ENCODE measurements at regions not wholly inside any gene's neighbourhood (a gene's known extent, or its start where the extent isn't known, plus 50 kb on each side); places are given as distances from the start of the nearest gene placed in this dataset.

GRCh38 chr2:66082581-66082980 lies 352.3 kb upstream of the MEIS1 start:
- TF ChIP-seq CTCF (IDR thresholded peaks at IDR 0.05) = no peak
- TF ChIP-seq EP300 (IDR thresholded peaks at IDR 0.05; ENCODE audit: low read depth) = no peak
- TF ChIP-seq POLR2A (IDR thresholded peaks at IDR 0.05) = no peak
- no peak for TF ChIP-seq POLR2AphosphoS5 (IDR thresholded peaks at IDR 0.05)
